GM13977 (cell line): ENCODE measurements at regions not wholly inside any gene's neighbourhood (a gene's known extent, or its start where the extent isn't known, plus 50 kb on each side); places are given as distances from the start of the nearest gene placed in this dataset.

Experiments used
- DNase-seq: peaks from one replicate; pipeline ENCODE4 v3.0.0; 2012; ENCODE audit warnings: low spot score
- in situ Hi-C: fragments of 300-500 bp; cut with MboI; formaldehyde crosslinking; loops from one replicate; pipeline ENCODE4 v1.12.0; 2022; ENCODE audit warnings: low sequenced_read_pairs, low pct_unique_long_range_greater_than_20kb, mixed read lengths, inconsistent platforms; ENCODE audit not compliant: unreplicated experiment
- TF ChIP-seq, protein P1 (sequence below): IDR thresholded peaks from 2 replicates; pipeline ENCODE4 v1.5.1; 2012; ENCODE audit warnings: mild to moderate bottlenecking, control low read depth; ENCODE audit not compliant: insufficient read depth; ENCODE audit errors: extremely low read depth, missing control alignments

GRCh38 chr2:65876114-65876513 lies 443.7 kb upstream of the SPRED2 start:
- in situ Hi-C loops = no loop called here
- TF ChIP-seq, protein P1, sequence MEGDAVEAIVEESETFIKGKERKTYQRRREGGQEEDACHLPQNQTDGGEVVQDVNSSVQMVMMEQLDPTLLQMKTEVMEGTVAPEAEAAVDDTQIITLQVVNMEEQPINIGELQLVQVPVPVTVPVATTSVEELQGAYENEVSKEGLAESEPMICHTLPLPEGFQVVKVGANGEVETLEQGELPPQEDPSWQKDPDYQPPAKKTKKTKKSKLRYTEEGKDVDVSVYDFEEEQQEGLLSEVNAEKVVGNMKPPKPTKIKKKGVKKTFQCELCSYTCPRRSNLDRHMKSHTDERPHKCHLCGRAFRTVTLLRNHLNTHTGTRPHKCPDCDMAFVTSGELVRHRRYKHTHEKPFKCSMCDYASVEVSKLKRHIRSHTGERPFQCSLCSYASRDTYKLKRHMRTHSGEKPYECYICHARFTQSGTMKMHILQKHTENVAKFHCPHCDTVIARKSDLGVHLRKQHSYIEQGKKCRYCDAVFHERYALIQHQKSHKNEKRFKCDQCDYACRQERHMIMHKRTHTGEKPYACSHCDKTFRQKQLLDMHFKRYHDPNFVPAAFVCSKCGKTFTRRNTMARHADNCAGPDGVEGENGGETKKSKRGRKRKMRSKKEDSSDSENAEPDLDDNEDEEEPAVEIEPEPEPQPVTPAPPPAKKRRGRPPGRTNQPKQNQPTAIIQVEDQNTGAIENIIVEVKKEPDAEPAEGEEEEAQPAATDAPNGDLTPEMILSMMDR = no peak
- DNase-seq = no peak

- in situ Hi-C loops = no loop called here
- DNase-seq = no peak
- TF ChIP-seq, protein P1 = no peak
These were observed 438.4 kb upstream of the SPRED2 start for GRCh38 chr2:65870826-65871225.

DNA sequence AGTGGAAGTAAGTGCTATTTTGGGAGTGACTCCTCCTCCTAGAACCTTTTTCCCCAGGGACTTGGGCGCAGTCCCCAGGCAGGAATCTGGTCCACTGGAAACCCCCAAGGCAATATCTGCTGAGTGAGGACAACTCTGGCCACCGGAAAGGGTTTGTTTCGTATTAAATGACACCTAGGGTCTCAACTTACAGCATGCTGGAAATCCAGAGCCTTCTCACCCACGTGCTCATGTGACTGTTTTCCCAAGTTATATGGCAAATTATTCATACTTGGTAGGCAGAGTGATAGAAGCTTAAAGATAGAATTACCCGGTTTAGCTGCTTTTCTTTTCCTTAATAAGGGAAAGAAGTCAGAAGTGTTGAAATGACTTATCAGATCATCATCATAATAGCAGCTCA lies 436.9 kb upstream of the SPRED2 start:
- in situ Hi-C loops = no loop called here
- no peak for DNase-seq
- TF ChIP-seq, protein P1 = no peak

DNA sequence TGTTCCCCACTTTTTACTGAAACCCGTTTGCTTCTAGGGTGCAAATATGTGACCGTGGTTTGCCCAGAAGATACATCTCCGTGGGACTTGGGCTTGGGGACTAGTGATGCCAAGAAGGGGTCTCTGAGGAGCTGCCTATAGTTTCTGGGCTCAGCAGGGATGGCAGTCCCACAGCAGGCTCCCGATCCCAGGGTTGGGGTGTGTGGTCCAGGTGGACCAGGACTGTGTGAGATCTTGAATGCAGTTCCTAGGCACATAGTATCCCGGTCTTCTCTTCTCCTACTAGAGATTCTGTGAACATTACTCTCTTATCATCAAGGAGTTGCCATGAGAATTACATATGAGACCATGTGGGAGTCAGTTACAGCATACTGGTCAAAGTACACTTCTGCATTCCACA lies 435.8 kb upstream of the SPRED2 start:
- DNase-seq = no peak
- TF ChIP-seq, protein P1 = no peak
- in situ Hi-C loops = no loop called here

GRCh38 chr2:65867446-65867845 lies 435.0 kb upstream of the SPRED2 start:
- no peak for DNase-seq
- TF ChIP-seq, protein P1 = no peak
- in situ Hi-C loops = no loop called here

DNA sequence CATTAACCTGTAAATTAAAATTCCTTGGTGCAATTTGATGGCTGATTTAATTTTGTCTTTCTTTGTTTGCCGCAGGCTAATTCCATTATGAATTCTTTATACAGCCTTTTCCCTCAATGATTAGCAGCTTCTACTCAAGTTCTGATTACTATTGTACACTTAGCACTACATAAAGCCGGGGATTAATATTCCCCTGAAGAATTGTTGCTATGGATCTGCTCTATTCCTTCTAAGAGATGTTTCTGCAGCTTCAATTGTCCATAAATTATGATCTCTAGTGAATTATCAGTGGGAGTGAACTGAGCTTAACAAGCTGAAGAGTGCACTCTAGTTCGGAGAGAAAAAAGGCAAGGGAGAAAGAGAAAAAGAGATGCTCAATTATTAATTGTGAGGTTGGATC lies 433.7 kb upstream of the SPRED2 start:
- in situ Hi-C loops = no loop called here
- TF ChIP-seq, protein P1 = no peak
- DNase-seq = no peak

- DNase-seq = no peak
- TF ChIP-seq, protein P1 = no peak
- in situ Hi-C loops = no loop called here
These were observed 432.2 kb upstream of the SPRED2 start for GRCh38 chr2:65864619-65865018.
